ENCODE measurements at regions not wholly inside any gene's neighbourhood (a gene's known extent, or its start where the extent isn't known, plus 50 kb on each side); places are given as distances from the start of the nearest gene placed in this dataset.
"Not testable (repeated sequence)": the region's sequence is repeated elsewhere in the genome, so short reads cannot be mapped to it uniquely, and the experiment has no call there.

- not testable (repeated sequence) for DNase-seq (ENCODE audit: low read depth in 4 of 4, low spot score in 1 of 4)
Observed at GRCh38 chr16:16448423-16448822, 69.5 kb downstream of the NPIPA7 start.

- DNase-seq (ENCODE audit: low read depth in 4 of 4, low spot score in 1 of 4) = not testable (repeated sequence)
Observed at GRCh38 chr16:16449712-16450237, 70.8 kb downstream of the NPIPA7 start.

GRCh38 chr16:16451721-16452410 is 72.9 kb downstream of the NPIPA7 start:
- not testable (repeated sequence) for DNase-seq (ENCODE audit: low read depth in 4 of 4, low spot score in 1 of 4)

GRCh38 chr16:16458579-16458978 is 79.6 kb downstream of the NPIPA7 start:
- not testable (repeated sequence) for DNase-seq (ENCODE audit: low read depth in 4 of 4, low spot score in 1 of 4)

- DNase-seq (ENCODE audit: low read depth in 4 of 4, low spot score in 1 of 4) = not testable (repeated sequence)
Observed at GRCh38 chr16:16463792-16464191, 84.9 kb downstream of the NPIPA7 start.

GRCh38 chr16:16488919-16489318 is 110.0 kb downstream of the NPIPA7 start:
- not testable (repeated sequence) for DNase-seq (ENCODE audit: low read depth in 4 of 4, low spot score in 1 of 4)

- DNase-seq (ENCODE audit: low read depth in 4 of 4, low spot score in 1 of 4) = not testable (repeated sequence)
Observed at GRCh38 chr16:16489466-16489865, 110.5 kb downstream of the NPIPA7 start.

GRCh38 chr16:16494114-16494513 is 115.2 kb downstream of the NPIPA7 start:
- not testable (repeated sequence) for DNase-seq (ENCODE audit: low read depth in 4 of 4, low spot score in 1 of 4)

GRCh38 chr16:16494998-16495397 is 116.1 kb downstream of the NPIPA7 start:
- not testable (repeated sequence) for DNase-seq (ENCODE audit: low read depth in 4 of 4, low spot score in 1 of 4)

GRCh38 chr16:16499875-16500274 is 120.9 kb downstream of the NPIPA7 start:
- DNase-seq (ENCODE audit: low read depth in 4 of 4, low spot score in 1 of 4) = not testable (repeated sequence)

GRCh38 chr16:16507041-16507440 is 128.1 kb downstream of the NPIPA7 start:
- DNase-seq (ENCODE audit: low read depth in 4 of 4, low spot score in 1 of 4) = not testable (repeated sequence)

GRCh38 chr16:16508344-16508743 is 129.4 kb downstream of the NPIPA7 start:
- not testable (repeated sequence) for DNase-seq (ENCODE audit: low read depth in 4 of 4, low spot score in 1 of 4)

GRCh38 chr16:16519395-16519794 is 140.5 kb downstream of the NPIPA7 start:
- not testable (repeated sequence) for DNase-seq (ENCODE audit: low read depth in 4 of 4, low spot score in 1 of 4)

- not testable (repeated sequence) for DNase-seq (ENCODE audit: low read depth in 4 of 4, low spot score in 1 of 4)
Observed at GRCh38 chr16:16521239-16522002, 142.5 kb downstream of the NPIPA7 start.

GRCh38 chr16:16526998-16527397 is 148.1 kb downstream of the NPIPA7 start:
- DNase-seq (ENCODE audit: low read depth in 4 of 4, low spot score in 1 of 4) = not testable (repeated sequence)

- DNase-seq (ENCODE audit: low read depth in 4 of 4, low spot score in 1 of 4) = not testable (repeated sequence)
Observed at GRCh38 chr16:16530744-16531143, 151.8 kb downstream of the NPIPA7 start.

GRCh38 chr16:16535565-16535964 is 156.6 kb downstream of the NPIPA7 start:
- not testable (repeated sequence) for DNase-seq (ENCODE audit: low read depth in 4 of 4, low spot score in 1 of 4)

GRCh38 chr16:16536151-16536550 is 157.2 kb downstream of the NPIPA7 start:
- not testable (repeated sequence) for DNase-seq (ENCODE audit: low read depth in 4 of 4, low spot score in 1 of 4)

- not testable (repeated sequence) for DNase-seq (ENCODE audit: low read depth in 4 of 4, low spot score in 1 of 4)
Observed at GRCh38 chr16:16549710-16550109, 170.8 kb downstream of the NPIPA7 start.

- DNase-seq (ENCODE audit: low read depth in 4 of 4, low spot score in 1 of 4) = not testable (repeated sequence)
Observed at GRCh38 chr16:16550824-16551223, 171.9 kb downstream of the NPIPA7 start.

GRCh38 chr16:16552819-16553340 is 173.9 kb downstream of the NPIPA7 start:
- DNase-seq (ENCODE audit: low read depth in 4 of 4, low spot score in 1 of 4) = not testable (repeated sequence)
